HepG2 (cell line): ENCODE measurements at regions not wholly inside any gene's neighbourhood (a gene's known extent, or its start where the extent isn't known, plus 50 kb on each side); places are given as distances from the start of the nearest gene placed in this dataset.

Source experiments
- ATAC-seq: fragments of 200-7000 bp; cut with Tn5 transposase; 3 replicates; pipeline ENCODE4 v1.9.1; 2020; ENCODE audit warnings: mild to moderate bottlenecking, moderate library complexity
- BruUV-seq: library from RNA; stranded (reverse); fragments of 400-500 nt; replicated peaks from 2 replicates; lab custom pipeline; 2021; lab: Mats Ljungman, UMichigan
- CTCF ChIA-PET: fragments of 300-600 bp; formaldehyde crosslinking; extraction: SDS; loops from one replicate; lab custom pipeline; 2021; ENCODE audit warnings: low total read pairs, inconsistent platforms, low intra/inter-chr PET ratio; lab: Yijun Ruan, JAX
- POLR2A ChIA-PET: fragments of 350-600 bp; sonication (Branson Sonifier 250); formaldehyde crosslinking; loops from one replicate; lab custom pipeline; 2020; ENCODE audit warnings: antibody characterized with exemption, inconsistent platforms; lab: Yijun Ruan, JAX
- DNase-seq: peaks from one replicate; pipeline ENCODE4 v3.0.0-alpha.2; 2015; ENCODE audit warnings: low spot score
- FAIRE-seq: peaks from 3 replicates; lab custom pipeline; 2011; peaks lifted over from hg19 to GRCh38; lab: Jason Lieb, UNC
- H2AFZ ChIP-seq: one replicate; pipeline ENCODE4 v1.6.1; 2011; ENCODE audit warnings: low read length, inconsistent platforms
- H3K27ac ChIP-seq: fragments of 300-600 bp; 3 replicates; pipeline ENCODE4 v1.8.0; 2011; ENCODE audit warnings: mixed run types, mild to moderate bottlenecking, mixed read lengths, low read length, inconsistent platforms; ENCODE audit not compliant: insufficient read depth; ENCODE audit errors: extremely low read length
- H3K27me3 ChIP-seq, 2 experiments: fragments of 200-600 bp in 1 of 2; 2 replicates in 1 of 2; 3 replicates in 1 of 2; pipeline versions ENCODE4 v1.6.0 to v1.8.0; 2011; ENCODE audit warnings: low read length in 2 of 2, mild to moderate bottlenecking in 2 of 2, moderate library complexity in 2 of 2, inconsistent platforms in 1 of 2; ENCODE audit not compliant: insufficient read depth in 2 of 2, control insufficient read depth in 1 of 2
- H3K36me3 ChIP-seq, 2 experiments: fragments of 200-600 bp in 1 of 2; replicated peaks in 1 of 2; 2 replicates in 1 of 2; 3 replicates in 1 of 2; pipeline versions ENCODE4 v1.5.1 to v1.8.0; 2011; ENCODE audit warnings: low read length in 2 of 2, inconsistent platforms in 1 of 2; ENCODE audit not compliant: insufficient read depth in 2 of 2, control insufficient read depth in 1 of 2
- H3K4me1 ChIP-seq: 2 replicates; pipeline ENCODE4 v1.5.1; 2012; ENCODE audit warnings: low read length, inconsistent platforms; ENCODE audit not compliant: insufficient read depth
- H3K4me2 ChIP-seq: 2 replicates; pipeline ENCODE4 v1.6.0; 2011; ENCODE audit warnings: low read depth, low read length, inconsistent platforms
- H3K4me3 ChIP-seq, 3 experiments: fragments of 200-600 bp in 1 of 3; sonication (generic), shearing (Covaris generic) in 1 of 3; replicated peaks in 1 of 3; 2 replicates each; pipeline ENCODE4 v1.5.1; 2011 to 2016; ENCODE audit warnings: low read length in 3 of 3, inconsistent platforms in 2 of 3, low read depth in 2 of 3, mild to moderate bottlenecking in 2 of 3, control low read depth in 1 of 3, mixed read lengths in 1 of 3; ENCODE audit not compliant: insufficient read depth in 1 of 3
- H3K79me2 ChIP-seq: one replicate; pipeline ENCODE4 v1.6.1; 2011; ENCODE audit warnings: low read length, inconsistent platforms; ENCODE audit not compliant: insufficient read depth
- H3K9ac ChIP-seq: 2 replicates; pipeline ENCODE4 v1.6.0; 2011; ENCODE audit warnings: mild to moderate bottlenecking, low read depth, low read length, inconsistent platforms; ENCODE audit not compliant: insufficient read depth
- H3K9me3 ChIP-seq: 2 replicates; pipeline ENCODE4 v1.5.1; 2012; ENCODE audit warnings: mild to moderate bottlenecking, low read length
- H4K20me1 ChIP-seq: 2 replicates; pipeline ENCODE4 v1.6.0; 2011; ENCODE audit warnings: inconsistent platforms, mild to moderate bottlenecking, low read length, moderate library complexity; ENCODE audit not compliant: insufficient read depth
- FOXK1 ChIP-seq: sonication (generic); formaldehyde crosslinking; IDR thresholded peaks from 2 replicates; pipeline ENCODE4 v1.4.0; 2020; ENCODE audit warnings: low read depth, missing genetic modification reagents, borderline replicate concordance
- IKZF1 ChIP-seq: fragments of 450-650 bp; IDR thresholded peaks from 2 replicates; pipeline ENCODE4 v1.7.1; 2016
- NR2C2 ChIP-seq: sonication (generic); formaldehyde crosslinking; IDR thresholded peaks from 2 replicates; pipeline ENCODE4 v1.4.0; 2020; ENCODE audit warnings: missing genetic modification reagents, mild to moderate bottlenecking, moderate library complexity, borderline replicate concordance
- POLR2AphosphoS5 ChIP-seq: IDR thresholded peaks from 2 replicates; pipeline ENCODE4 v1.6.1; 2012; ENCODE audit warnings: low read depth, low read length
- SRSF1 ChIP-seq: fragments of 200-400 bp; formaldehyde crosslinking; optimal IDR thresholded peaks from 2 replicates; pipeline ENCODE3; 2017; ENCODE audit warnings: mild to moderate bottlenecking, low read depth, low read length, moderate library complexity
- YY1 ChIP-seq: IDR thresholded peaks from 2 replicates; pipeline ENCODE4 v1.6.1; 2011; ENCODE audit warnings: low read length, low read depth, moderate library complexity, mild to moderate bottlenecking; ENCODE audit not compliant: insufficient read depth, insufficient replicate concordance
- ZKSCAN5 ChIP-seq: sonication (generic); formaldehyde crosslinking; IDR thresholded peaks from 2 replicates; pipeline ENCODE4 v1.5.1; 2020; ENCODE audit warnings: mild to moderate bottlenecking, missing genetic modification reagents
- ZNF205 ChIP-seq: IDR thresholded peaks from 2 replicates; pipeline ENCODE4 v1.6.1; 2018; ENCODE audit warnings: missing biosample characterization, missing genetic modification reagents
- ZNF264 ChIP-seq: sonication (generic); formaldehyde crosslinking; IDR thresholded peaks from 2 replicates; pipeline ENCODE4 v1.4.0; 2020; ENCODE audit warnings: missing genetic modification reagents
- ZNF530 ChIP-seq: sonication (generic); formaldehyde crosslinking; IDR thresholded peaks from 2 replicates; pipeline ENCODE4 v1.5.0; 2020; ENCODE audit warnings: low read depth, mild to moderate bottlenecking, missing genetic modification reagents
- ZNF614 ChIP-seq: IDR thresholded peaks from 2 replicates; pipeline ENCODE4 v1.6.1; 2018; ENCODE audit warnings: missing biosample characterization, missing genetic modification reagents, inconsistent platforms, borderline replicate concordance
- ZNF615 ChIP-seq: sonication (generic); formaldehyde crosslinking; IDR thresholded peaks from 2 replicates; pipeline ENCODE4 v1.5.0; 2020; ENCODE audit warnings: mild to moderate bottlenecking, missing genetic modification reagents, borderline replicate concordance
- ZNF879 ChIP-seq: sonication (generic); formaldehyde crosslinking; IDR thresholded peaks from 2 replicates; pipeline ENCODE4 v1.8.1; 2023; ENCODE audit warnings: missing genetic modification reagents
- WGBS: methylation state at CpG from one replicate; pipeline ENCODE4 v1.1.6; 2017; ENCODE audit warnings: low lambda C conversion rate; 5-methylcytosine and 5-hydroxymethylcytosine counted together
- in situ Hi-C: cut with HindIII; loops from 2 replicates; pipeline ENCODE4 v1.10.0; 2017; ENCODE audit warnings: low pct_unique_long_range_greater_than_20kb; ENCODE audit not compliant: extremely low pct_ligation_motif_present
- intact Hi-C: fragments of 100-400 bp; cut with micrococcal nuclease; formaldehyde crosslinking; loops from one replicate; pipeline ENCODE4 v1.10.0; 2022; ENCODE audit not compliant: unreplicated experiment

- Histone ChIP-seq H3K27me3 (no peaks in the 10 kb centered on the region), H3K27ac (no peak overlapping the region), H3K4me1 (no peaks in the 10 kb centered on the region), H3K4me3 (no peak overlapping the region), H4K20me1 (no peaks in the 10 kb centered on the region), H3K9ac (no peak overlapping the region), H3K36me3 (no peaks in the 10 kb centered on the region), H2AFZ (no peak overlapping the region), H3K9me3 (no peaks in the 10 kb centered on the region), H3K79me2 (no peaks in the 10 kb centered on the region), H3K4me2 (no peak overlapping the region)
- 22% methylated on average over 2 of the region's 2 CpGs for WGBS
- in situ Hi-C loops (no loop called here), intact Hi-C loops (no loop called here)
- ATAC-seq: no peak
- TF ChIP-seq IKZF1 (no peak), ZNF879 (no peak), SRSF1 (no peak), FOXK1 (CRISPR knock-in tag) (no peak), POLR2AphosphoS5 (no peak), ZNF614 (CRISPR knock-in tag) (no peak), ZKSCAN5 (CRISPR knock-in tag) (no peak), ZNF264 (no peak), ZNF530 (CRISPR knock-in tag) (no peak), ZNF615 (CRISPR knock-in tag) (no peak)
- BruUV-seq: no TSS peak
- POLR2A ChIA-PET: no interaction called here
- no peak for DNase-seq
- CTCF ChIA-PET: no interaction called here
- no peak for FAIRE-seq
Observed at GRCh38 chr10:88136712-88137111, 273.3 kb downstream of the PTEN start.

DNA sequence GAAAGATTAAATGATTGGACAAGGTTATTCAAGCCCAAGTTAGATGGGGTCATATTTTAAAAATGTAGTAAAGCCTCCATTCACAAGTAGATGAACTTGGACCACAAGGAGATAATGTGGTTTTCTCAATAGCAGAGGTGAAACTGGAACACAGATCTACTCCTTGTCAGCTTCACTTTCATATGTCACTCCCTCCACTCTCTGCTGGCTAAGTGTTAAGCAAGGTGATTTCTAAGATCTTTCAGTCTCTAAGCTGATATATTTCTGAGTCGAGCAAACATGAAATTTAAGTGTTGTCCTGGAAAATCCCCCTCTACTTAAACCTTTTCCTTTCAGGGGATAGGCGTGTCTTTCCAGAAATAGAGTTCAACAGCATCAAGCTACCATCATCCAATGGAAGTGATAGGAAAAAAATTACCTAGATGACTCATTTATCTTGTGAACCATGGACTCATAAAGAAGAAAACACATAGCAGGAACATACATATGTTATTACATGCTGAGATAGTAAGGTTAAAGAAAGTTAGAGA is 275.0 kb downstream of the PTEN start:
- Histone ChIP-seq H3K4me3 (no peak overlapping the region), H3K27me3 (no peaks in the 10 kb centered on the region), H3K27ac (no peak overlapping the region), H3K4me1 (no peaks in the 10 kb centered on the region), H3K9ac (no peak overlapping the region), H3K36me3 (no peaks in the 10 kb centered on the region), H3K4me2 (no peak overlapping the region), H3K79me2 (no peaks in the 10 kb centered on the region), H2AFZ (no peak overlapping the region), H4K20me1 (no peaks in the 10 kb centered on the region)
- no peak for FAIRE-seq
- intact Hi-C loops: no loop called here
- CTCF ChIA-PET: no interaction called here
- 0% methylated on average over 2 of the region's 2 CpGs for WGBS
- POLR2A ChIA-PET: no interaction called here
- no peak for DNase-seq
- ATAC-seq: no peak
- no peak for TF ChIP-seq NR2C2
- no peak for TF ChIP-seq ZNF205
- no peak for TF ChIP-seq YY1
- TF ChIP-seq, all 625 proteins: peak for 0
- no TSS peak for BruUV-seq
- in situ Hi-C loops: no loop called here
- no peaks in the 10 kb centered on the region for H3K9me3 ChIP-seq
